ENCODE measurements at regions not wholly inside any gene's neighbourhood (a gene's known extent, or its start where the extent isn't known, plus 50 kb on each side); places are given as distances from the start of the nearest gene placed in this dataset.

GRCh38 chr20:60064554-60065196 is 106.5 kb downstream of the CDH26 start:
- Histone ChIP-seq H3K27me3 (replicated peaks; ENCODE audit: insufficient read depth, low read length) (no peaks in the 10 kb centered on the region), H3K4me1 (ENCODE audit: low read length) (no peaks in the 10 kb centered on the region), H4K20me1 (ENCODE audit: insufficient read depth, low read length) (no peaks in the 10 kb centered on the region), H3K9me2 (replicated peaks; ENCODE audit: insufficient read depth, low read length) (no peaks in the 10 kb centered on the region), H2AFZ (ENCODE audit: low read length) (no peak overlapping the region), H3K9me3 (replicated peaks; ENCODE audit: insufficient read depth, low read length) (no peaks in the 10 kb centered on the region), H3K4me3 (ENCODE audit: low read length) (no peak overlapping the region), H3K27ac (ENCODE audit: low read length) (no peak overlapping the region), H3K4me2 (ENCODE audit: low read depth, low read length) (no peak overlapping the region), H3F3A (ENCODE audit: insufficient read depth, low read length) (no peaks in the 10 kb centered on the region), H3K79me2 (ENCODE audit: low read length) (no peaks in the 10 kb centered on the region), H3K9ac (ENCODE audit: low read length) (no peak overlapping the region), H3K36me3 (replicated peaks; ENCODE audit: insufficient read depth, low read length) (no peaks in the 10 kb centered on the region)
- DNase-seq = no peak
- TF ChIP-seq EZH2 (optimal IDR thresholded peaks at IDR 0.05; ENCODE audit: low read depth, low read length) (no peak), EZH2phosphoT487 (IDR thresholded peaks at IDR 0.05; ENCODE audit: low read length) (no peak), CTCF (IDR thresholded peaks at IDR 0.05; ENCODE audit: low read length) (no peak)

DNA sequence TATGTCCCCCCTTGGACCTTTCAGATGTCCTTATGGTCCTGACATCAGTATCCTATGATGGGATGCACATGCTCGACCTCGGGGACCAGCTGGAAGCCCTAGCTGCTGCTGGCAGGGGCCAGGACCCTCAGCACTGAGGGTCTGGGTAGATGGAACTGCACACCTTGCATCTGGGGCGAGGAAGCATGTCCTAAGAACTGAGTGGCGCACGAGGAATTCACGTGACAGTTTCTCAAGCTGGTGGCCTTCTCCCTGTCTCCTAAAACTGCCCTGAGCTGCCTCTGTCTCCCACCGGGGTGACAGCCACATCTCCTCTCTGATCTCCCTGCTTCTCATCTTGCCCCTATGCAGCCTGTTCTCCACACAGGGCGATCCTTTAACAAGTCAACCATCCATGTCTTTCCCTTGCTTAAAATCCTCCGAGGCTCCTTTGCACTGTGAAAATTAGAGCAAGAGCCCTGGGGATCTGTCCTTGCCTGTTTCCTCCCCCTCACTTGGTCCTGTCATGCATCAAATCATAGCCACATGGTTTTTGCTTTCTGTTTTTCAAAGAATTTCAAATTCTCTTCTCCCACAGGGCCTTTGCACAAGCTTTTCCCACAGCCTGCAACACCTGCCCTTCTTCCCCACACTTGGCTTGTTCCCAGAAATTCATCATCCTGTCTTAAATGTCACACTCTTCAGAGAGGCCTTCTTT is 107.7 kb downstream of the CDH26 start:
- Histone ChIP-seq H3K27me3 (replicated peaks; ENCODE audit: insufficient read depth, low read length) (no peaks in the 10 kb centered on the region), H3K4me2 (ENCODE audit: low read depth, low read length) (no peak overlapping the region), H2AFZ (ENCODE audit: low read length) (no peak overlapping the region), H3K4me1 (ENCODE audit: low read length) (no peaks in the 10 kb centered on the region), H3K79me2 (ENCODE audit: low read length) (no peaks in the 10 kb centered on the region), H3K9me3 (replicated peaks; ENCODE audit: insufficient read depth, low read length) (no peaks in the 10 kb centered on the region), H3K4me3 (ENCODE audit: low read length) (no peak overlapping the region), H3K9ac (ENCODE audit: low read length) (no peak overlapping the region), H4K20me1 (ENCODE audit: insufficient read depth, low read length) (no peaks in the 10 kb centered on the region), H3F3A (ENCODE audit: insufficient read depth, low read length) (no peaks in the 10 kb centered on the region), H3K36me3 (replicated peaks; ENCODE audit: insufficient read depth, low read length) (no peaks in the 10 kb centered on the region), H3K9me2 (replicated peaks; ENCODE audit: insufficient read depth, low read length) (no peaks in the 10 kb centered on the region), H3K27ac (ENCODE audit: low read length) (no peak overlapping the region)
- DNase-seq = no peak
- TF ChIP-seq EZH2phosphoT487 (IDR thresholded peaks at IDR 0.05; ENCODE audit: low read length) = no peak

DNA sequence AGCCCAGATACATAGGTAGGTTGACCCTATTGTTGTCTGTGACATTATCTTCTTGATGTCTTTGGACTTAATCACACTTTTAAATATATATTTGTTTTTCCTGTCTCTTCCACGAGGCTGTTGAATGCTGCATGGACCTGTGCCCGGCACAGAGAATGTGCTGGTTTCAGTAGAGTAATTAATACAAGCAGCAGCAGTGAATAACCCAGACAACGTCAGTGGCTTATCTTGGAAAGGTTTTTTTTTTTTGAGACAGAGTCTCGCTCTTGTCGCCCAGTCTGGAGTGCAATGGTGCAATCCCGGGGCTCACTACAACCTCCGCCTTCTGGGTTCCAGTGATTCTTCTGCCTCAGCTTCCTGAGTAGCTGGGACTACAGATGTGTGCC is 108.2 kb downstream of the CDH26 start:
- Histone ChIP-seq H3K9me3 (replicated peaks; ENCODE audit: insufficient read depth, low read length) (no peaks in the 10 kb centered on the region), H3K4me1 (ENCODE audit: low read length) (no peaks in the 10 kb centered on the region), H3K4me3 (ENCODE audit: low read length) (no peak overlapping the region), H3K27ac (ENCODE audit: low read length) (no peak overlapping the region), H2AFZ (ENCODE audit: low read length) (no peak overlapping the region), H3K9ac (ENCODE audit: low read length) (no peak overlapping the region), H3K36me3 (replicated peaks; ENCODE audit: insufficient read depth, low read length) (no peaks in the 10 kb centered on the region), H3K79me2 (ENCODE audit: low read length) (no peaks in the 10 kb centered on the region), H3K9me2 (replicated peaks; ENCODE audit: insufficient read depth, low read length) (no peaks in the 10 kb centered on the region), H4K20me1 (ENCODE audit: insufficient read depth, low read length) (no peaks in the 10 kb centered on the region), H3F3A (ENCODE audit: insufficient read depth, low read length) (no peaks in the 10 kb centered on the region), H3K4me2 (ENCODE audit: low read depth, low read length) (no peak overlapping the region), H3K27me3 (replicated peaks; ENCODE audit: insufficient read depth, low read length) (no peaks in the 10 kb centered on the region)
- no peak for TF ChIP-seq CTCF (IDR thresholded peaks at IDR 0.05; ENCODE audit: low read length)
- no peak for TF ChIP-seq EZH2 (optimal IDR thresholded peaks at IDR 0.05; ENCODE audit: low read depth, low read length)
- TF ChIP-seq EZH2phosphoT487 (IDR thresholded peaks at IDR 0.05; ENCODE audit: low read length) = no peak
- no peak for DNase-seq

DNA sequence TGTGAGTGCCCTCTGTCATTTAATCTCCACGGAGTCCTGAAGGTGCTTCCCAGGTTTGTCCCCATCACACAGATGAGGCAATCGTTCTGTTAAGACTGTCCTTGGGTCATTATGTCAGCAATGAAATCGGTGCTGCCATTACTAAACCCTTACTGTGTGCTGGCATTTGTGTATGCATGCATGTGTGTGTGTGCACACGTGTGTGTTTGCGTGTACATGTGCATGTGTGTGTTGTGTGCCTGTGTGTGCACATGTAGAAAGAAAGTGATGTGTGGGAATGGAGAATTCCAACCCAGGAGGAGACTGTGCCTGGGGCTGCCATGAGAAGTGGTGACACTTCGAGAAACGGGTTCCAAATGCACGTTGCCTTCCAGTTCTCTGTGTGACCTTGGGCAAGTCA is 110.3 kb downstream of the CDH26 start:
- no peaks in the 10 kb centered on the region for H3K79me2 ChIP-seq (ENCODE audit: low read length)
- no peaks in the 10 kb centered on the region for H3K36me3 ChIP-seq (replicated peaks; ENCODE audit: insufficient read depth, low read length)
- no peaks in the 10 kb centered on the region for H4K20me1 ChIP-seq (ENCODE audit: insufficient read depth, low read length)
- no peaks in the 10 kb centered on the region for H3K27me3 ChIP-seq (replicated peaks; ENCODE audit: insufficient read depth, low read length)
- H2AFZ ChIP-seq (ENCODE audit: low read length) = no peak overlapping the region
- no peak overlapping the region for H3K4me3 ChIP-seq (ENCODE audit: low read length)
- H3F3A ChIP-seq (ENCODE audit: insufficient read depth, low read length) = no peaks in the 10 kb centered on the region
- H3K9ac ChIP-seq (ENCODE audit: low read length) = no peak overlapping the region
- no peak overlapping the region for H3K27ac ChIP-seq (ENCODE audit: low read length)
- no peak for DNase-seq
- H3K4me2 ChIP-seq (ENCODE audit: low read depth, low read length) = no peak overlapping the region
- H3K9me2 ChIP-seq (replicated peaks; ENCODE audit: insufficient read depth, low read length) = no peaks in the 10 kb centered on the region
- no peaks in the 10 kb centered on the region for H3K9me3 ChIP-seq (replicated peaks; ENCODE audit: insufficient read depth, low read length)
- TF ChIP-seq CTCF (IDR thresholded peaks at IDR 0.05; ENCODE audit: low read length) (no peak), EZH2 (optimal IDR thresholded peaks at IDR 0.05; ENCODE audit: low read depth, low read length) (no peak), EZH2phosphoT487 (IDR thresholded peaks at IDR 0.05; ENCODE audit: low read length) (no peak)
- no peaks in the 10 kb centered on the region for H3K4me1 ChIP-seq (ENCODE audit: low read length)
